ENCODE measurements at regions not wholly inside any gene's neighbourhood (a gene's known extent, or its start where the extent isn't known, plus 50 kb on each side); places are given as distances from the start of the nearest gene placed in this dataset.

DNA sequence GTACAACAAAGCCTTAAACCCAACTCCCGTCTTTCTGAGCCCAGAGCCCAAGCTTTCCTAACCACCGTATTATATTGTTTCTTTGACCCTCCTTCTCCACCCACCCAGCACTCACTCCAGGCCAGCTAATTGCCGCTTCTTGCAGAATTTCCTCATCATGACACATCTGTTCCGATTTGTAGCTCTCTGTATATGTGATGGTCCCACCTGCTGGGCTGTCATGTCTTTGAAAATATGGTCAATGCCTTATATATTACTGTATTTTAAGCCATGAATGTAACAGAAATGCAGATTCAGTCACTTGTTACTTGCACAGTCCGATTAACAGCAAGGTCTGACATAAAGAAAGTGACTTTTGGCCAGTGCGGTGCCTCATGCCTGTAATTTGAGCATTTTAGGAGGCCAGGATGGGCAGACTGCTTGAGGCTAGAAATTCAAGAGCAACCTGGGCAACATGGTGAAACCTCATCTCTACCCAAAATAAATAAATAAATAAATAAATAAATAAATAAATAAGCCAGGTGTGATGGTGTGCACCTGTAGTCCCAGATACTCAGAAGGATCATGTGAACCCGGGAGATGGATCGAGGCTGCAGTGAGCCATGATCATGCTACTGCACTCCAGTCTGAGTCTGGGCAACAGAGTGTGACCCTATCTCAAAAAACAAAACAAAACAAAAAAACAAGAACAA, 359.8 kb downstream of the ATP23 start:
- TF ChIP-seq CTCF (IDR thresholded peaks at IDR 0.05; ENCODE audit: low read depth, low read length, missing control alignments): no peak
- DNase-seq (ENCODE audit: extremely low read depth, low read depth): no peak
- H3K4me3 ChIP-seq (replicated peaks; ENCODE audit: low read depth, low read length): no peak overlapping the region

DNA sequence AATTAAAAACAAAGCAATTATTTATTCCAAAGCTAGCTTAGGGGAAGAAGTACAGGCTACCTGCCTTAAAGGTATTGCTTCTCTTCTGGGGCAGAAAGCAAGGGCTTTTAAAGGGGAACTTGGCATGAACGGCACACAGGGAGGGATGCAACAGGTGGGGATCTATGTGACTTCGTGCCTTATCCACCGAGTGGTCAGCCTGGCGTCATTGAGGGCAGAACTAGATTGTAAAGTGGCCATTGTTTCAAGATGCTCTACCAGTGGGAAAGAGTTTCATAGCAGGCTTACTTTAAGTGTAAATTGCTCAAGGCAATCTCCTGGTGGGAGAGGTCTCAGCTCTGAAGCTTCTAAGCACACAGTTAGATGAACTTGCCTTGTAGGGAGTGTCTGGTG, 360.4 kb downstream of the ATP23 start:
- no peak for TF ChIP-seq CTCF (IDR thresholded peaks at IDR 0.05; ENCODE audit: low read depth, low read length, missing control alignments)
- DNase-seq (ENCODE audit: extremely low read depth, low read depth): no peak
- H3K4me3 ChIP-seq (replicated peaks; ENCODE audit: low read depth, low read length): no peak overlapping the region

DNA sequence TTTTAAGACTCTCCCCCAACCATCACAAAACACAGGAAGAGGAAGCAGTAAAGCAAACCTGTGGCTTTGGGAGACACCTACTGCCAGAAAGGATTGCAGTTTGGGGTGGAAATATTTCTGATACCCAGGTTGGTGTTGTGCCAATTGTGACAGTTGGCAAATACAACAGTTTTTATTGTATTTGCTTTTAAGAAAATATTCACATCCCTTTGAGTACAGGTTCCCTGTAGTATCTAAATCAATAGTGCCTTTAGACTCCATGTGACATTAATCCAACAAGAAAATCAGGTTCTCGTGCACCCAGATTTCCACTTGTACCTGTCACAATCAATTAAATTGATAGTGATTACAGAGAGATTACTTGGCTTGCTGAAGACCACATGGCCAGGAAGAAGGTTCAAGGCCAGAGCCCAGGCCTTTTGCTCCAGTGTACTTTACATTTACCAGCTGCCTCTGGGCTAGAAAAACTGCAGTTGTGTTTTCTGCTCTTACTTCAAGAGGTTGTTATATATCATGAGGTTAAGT, 361.2 kb downstream of the ATP23 start:
- no peak for DNase-seq (ENCODE audit: extremely low read depth, low read depth)
- TF ChIP-seq CTCF (IDR thresholded peaks at IDR 0.05; ENCODE audit: low read depth, low read length, missing control alignments): no peak
- no peak overlapping the region for H3K4me3 ChIP-seq (replicated peaks; ENCODE audit: low read depth, low read length)

- no peak for TF ChIP-seq CTCF (IDR thresholded peaks at IDR 0.05; ENCODE audit: low read depth, low read length, missing control alignments)
- no peak for DNase-seq (ENCODE audit: extremely low read depth, low read depth)
- H3K4me3 ChIP-seq (replicated peaks; ENCODE audit: low read depth, low read length): no peak overlapping the region
Measured at GRCh38 chr12:58306266-58307000, 365.1 kb downstream of the ATP23 start.

DNA sequence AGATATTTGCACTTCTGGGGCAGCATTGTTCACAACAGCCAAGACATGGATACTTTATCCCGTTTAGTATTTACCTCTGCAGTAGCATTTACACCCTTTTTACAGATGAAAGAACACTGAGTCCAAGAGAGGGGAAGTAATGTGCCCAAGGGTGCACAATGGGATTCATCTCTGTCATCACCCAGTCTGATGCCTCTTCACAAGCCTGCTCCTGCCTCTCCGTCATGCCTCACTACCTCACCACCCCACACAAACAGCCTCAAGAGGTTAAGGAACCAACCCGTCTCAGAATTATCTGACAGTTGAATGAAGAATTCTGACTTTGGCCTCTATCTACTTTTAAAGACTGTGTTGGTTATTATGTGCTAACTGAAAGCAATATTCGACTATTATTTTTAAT, 368.4 kb downstream of the ATP23 start:
- no peak for TF ChIP-seq CTCF (IDR thresholded peaks at IDR 0.05; ENCODE audit: low read depth, low read length, missing control alignments)
- DNase-seq (ENCODE audit: extremely low read depth, low read depth): no peak
- H3K4me3 ChIP-seq (replicated peaks; ENCODE audit: low read depth, low read length): no peak overlapping the region

- H3K4me3 ChIP-seq (replicated peaks; ENCODE audit: low read depth, low read length): no peak overlapping the region
- no peak for TF ChIP-seq CTCF (IDR thresholded peaks at IDR 0.05; ENCODE audit: low read depth, low read length, missing control alignments)
- no peak for DNase-seq (ENCODE audit: extremely low read depth, low read depth)
Measured at GRCh38 chr12:58310368-58310767, 369.0 kb downstream of the ATP23 start.

Measured in HFF-Myc (cell line).